Naive thymus-derived CD4-positive, alpha-beta T cell (primary cell): ENCODE measurements at regions not wholly inside any gene's neighbourhood (a gene's known extent, or its start where the extent isn't known, plus 50 kb on each side); places are given as distances from the start of the nearest gene placed in this dataset.

ENCODE experiments used
- ATAC-seq: fragments of 150-1000 bp; cut with Tn5 transposase; 2 replicates; pipeline ENCODE4 v1.10.0; 2021; ENCODE audit warnings: mild to moderate bottlenecking, moderate library complexity
- CTCF ChIA-PET: fragments of 350-600 bp; sonication (Branson Sonifier 250); formaldehyde crosslinking; loops from one replicate; lab custom pipeline; 2021; ENCODE audit warnings: antibody characterized with exemption; lab: Charles Lee
- POLR2A ChIA-PET: fragments of 350-600 bp; sonication (Branson Sonifier 250); formaldehyde crosslinking; loops from one replicate; lab custom pipeline; 2021; ENCODE audit warnings: antibody characterized with exemption, inconsistent platforms; lab: Charles Lee
- DNase-seq, 9 donors: peaks; one replicate each; pipeline versions ENCODE4 v3.0.0 to v3.0.0-alpha.2; 2020 to 2022; ENCODE audit warnings: mixed read lengths in 1 of 9
- H3K27ac ChIP-seq: one replicate; pipeline ENCODE4 v1.7.0; 2013; ENCODE audit warnings: mild to moderate bottlenecking, low read depth, low read length, moderate library complexity
- H3K27me3 ChIP-seq, 2 donors: one replicate each; pipeline ENCODE4 v1.7.0; 2013; ENCODE audit warnings: low read length in 2 of 2, mild to moderate bottlenecking in 2 of 2, moderate library complexity in 2 of 2; ENCODE audit not compliant: control insufficient read depth in 2 of 2, insufficient read depth in 2 of 2
- H3K36me3 ChIP-seq, 3 experiments: 1 replicate in 2 of 3; 2 replicates in 1 of 3; pipeline ENCODE4 v1.7.0; 2013; ENCODE audit warnings: low read length in 3 of 3, mild to moderate bottlenecking in 3 of 3, moderate library complexity in 1 of 3; ENCODE audit not compliant: insufficient read depth in 3 of 3, control insufficient read depth in 2 of 3
- H3K4me1 ChIP-seq, 2 donors: one replicate each; pipeline ENCODE4 v1.7.0; 2013; ENCODE audit warnings: low read length in 2 of 2, mild to moderate bottlenecking in 2 of 2, moderate library complexity in 1 of 2; ENCODE audit not compliant: control insufficient read depth in 2 of 2, insufficient read depth in 2 of 2
- H3K4me3 ChIP-seq: 2 replicates; pipeline ENCODE4 v1.7.0; 2013; ENCODE audit warnings: mild to moderate bottlenecking, low read length
- H3K9me3 ChIP-seq, 3 experiments: 1 replicate in 2 of 3; 2 replicates in 1 of 3; pipeline ENCODE4 v1.7.0; 2013; ENCODE audit warnings: low read length in 3 of 3; ENCODE audit not compliant: control insufficient read depth in 2 of 3
- H3K27ac Mint-ChIP-seq, 9 donors: one replicate each; pipeline ENCODE4 v1.8.0; 2020 to 2022; ENCODE audit warnings: mixed read lengths in 9 of 9, mild to moderate bottlenecking in 8 of 9, moderate library complexity in 5 of 9, inconsistent platforms in 2 of 9
- H3K27me3 Mint-ChIP-seq, 5 donors: one replicate each; pipeline ENCODE4 v1.8.0; 2021 to 2022; ENCODE audit warnings: mixed read lengths in 5 of 5, mild to moderate bottlenecking in 1 of 5
- H3K36me3 Mint-ChIP-seq, 5 donors: one replicate each; pipeline ENCODE4 v1.8.0; 2020 to 2022; ENCODE audit warnings: mixed read lengths in 5 of 5, mild to moderate bottlenecking in 3 of 5, inconsistent platforms in 1 of 5
- H3K4me1 Mint-ChIP-seq, 7 donors: one replicate each; pipeline ENCODE4 v1.8.0; 2020 to 2022; ENCODE audit warnings: mixed read lengths in 7 of 7, mild to moderate bottlenecking in 3 of 7, inconsistent platforms in 1 of 7
- H3K4me3 Mint-ChIP-seq, 10 donors: one replicate each; pipeline ENCODE4 v1.8.0; 2020 to 2022; ENCODE audit warnings: mild to moderate bottlenecking in 10 of 10, mixed read lengths in 10 of 10, moderate library complexity in 6 of 10, inconsistent platforms in 2 of 10
- H3K9me3 Mint-ChIP-seq, 11 donors: one replicate each; pipeline ENCODE4 v1.8.0; 2020 to 2022; ENCODE audit warnings: mixed read lengths in 11 of 11, mild to moderate bottlenecking in 4 of 11, inconsistent platforms in 1 of 11, moderate library complexity in 1 of 11
- intact Hi-C, 2 donors: fragments of 100-400 bp; cut with micrococcal nuclease; formaldehyde crosslinking; loops; one replicate each; pipeline ENCODE4 v1.15.1; 2023

- POLR2A ChIA-PET, result no interaction called here
- Mint-ChIP-seq H3K9me3 (peaks cover 0 to 4% (median 0%) of the 10 kb centered on the region in 11 donors), H3K36me3 (no peaks in the 10 kb centered on the region), H3K27ac (no peak overlapping the region), H3K27me3 (peaks cover 7 to 24% (median 18%) of the 10 kb centered on the region in 5 donors), H3K4me3 (no peak overlapping the region), H3K4me1 (no peaks in the 10 kb centered on the region)
- ATAC-seq (no peak), DNase-seq (no peak)
- H3K27ac ChIP-seq, result no peak overlapping the region
- H3K4me3 ChIP-seq, result no peak overlapping the region
- no peaks in the 10 kb centered on the region for H3K9me3 ChIP-seq
- H3K4me1 ChIP-seq, result no peaks in the 10 kb centered on the region
- CTCF ChIA-PET, result no interaction called here
- intact Hi-C loops, result no loop called here
- no peaks in the 10 kb centered on the region for H3K36me3 ChIP-seq
- no peaks in the 10 kb centered on the region for H3K27me3 ChIP-seq
Measured at GRCh38 chr6:99064834-99065233, 117.1 kb upstream of the FBXL4 start.

DNA sequence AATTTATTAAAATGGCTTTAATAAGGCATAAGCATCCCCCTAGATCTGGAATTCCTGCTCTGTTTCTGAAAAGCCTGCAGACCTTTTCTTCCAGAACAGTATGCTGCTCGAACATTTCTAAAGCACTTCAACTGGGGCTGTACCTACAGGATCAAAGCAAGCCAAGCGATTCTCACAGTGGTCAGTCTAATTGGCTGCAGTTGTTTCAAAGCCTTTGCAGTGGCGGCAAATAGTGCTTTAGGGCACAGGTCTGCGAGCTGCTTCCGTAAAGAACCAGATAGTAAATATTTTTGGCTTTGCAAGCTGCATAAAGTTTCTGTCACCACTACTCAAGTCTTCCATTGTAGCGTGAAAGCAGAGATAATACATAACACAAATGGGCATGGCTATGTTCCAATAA, 88.9 kb upstream of the FBXL4 start:
- intact Hi-C loops, result no loop called here
- Histone ChIP-seq H3K4me3 (no peak overlapping the region), H3K9me3 (no peaks in the 10 kb centered on the region), H3K27ac (no peak overlapping the region), H3K4me1 (no peaks in the 10 kb centered on the region), H3K27me3 (peaks cover 0 to 3% of the 10 kb centered on the region in 2 donors), H3K36me3 (no peaks in the 10 kb centered on the region)
- DNase-seq (no peak), ATAC-seq (no peak)
- Mint-ChIP-seq H3K36me3 (no peaks in the 10 kb centered on the region), H3K4me3 (no peak overlapping the region), H3K9me3 (peaks cover 0 to 1% (median 0%) of the 10 kb centered on the region in 11 donors), H3K4me1 (no peaks in the 10 kb centered on the region), H3K27ac (no peak overlapping the region), H3K27me3 (peaks cover 4 to 36% (median 21%) of the 10 kb centered on the region in 5 donors)
- CTCF ChIA-PET, result no interaction called here
- POLR2A ChIA-PET, result no interaction called here

GRCh38 chr6:99032396-99032795, 84.7 kb upstream of the FBXL4 start:
- no peak overlapping the region for H3K27ac Mint-ChIP-seq
- no peaks in the 10 kb centered on the region for H3K36me3 Mint-ChIP-seq
- POLR2A ChIA-PET, result no interaction called here

DNA sequence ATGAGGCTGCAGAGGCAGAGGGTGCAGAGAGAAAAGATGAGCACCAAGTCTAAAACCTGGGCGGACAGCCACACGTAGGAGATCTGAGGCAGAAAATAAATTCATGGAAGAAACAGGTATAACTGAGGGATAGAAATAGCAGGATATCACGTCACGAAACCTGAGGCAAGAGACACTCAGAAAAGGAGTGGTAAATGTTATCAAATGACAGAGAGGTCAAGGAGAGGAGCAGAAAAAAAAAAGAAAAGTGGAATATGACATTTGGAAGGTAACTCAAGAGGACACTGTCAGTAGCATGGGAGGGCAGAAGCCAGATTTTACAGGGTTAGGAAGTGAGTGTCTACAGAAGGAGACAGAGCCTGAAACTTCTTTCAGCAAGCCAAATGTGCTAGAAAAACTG, 84.2 kb upstream of the FBXL4 start:
- Mint-ChIP-seq H3K4me3 (no peak overlapping the region), H3K27me3 (peaks cover under 1 to 27% (median 18%) of the 10 kb centered on the region in 5 donors), H3K9me3 (peaks cover 0 to 8% (median under 1%) of the 10 kb centered on the region in 11 donors), H3K4me1 (no peaks in the 10 kb centered on the region), H3K36me3 (no peaks in the 10 kb centered on the region), H3K27ac (no peak overlapping the region)
- Histone ChIP-seq H3K4me1 (no peaks in the 10 kb centered on the region), H3K9me3 (peaks cover 0 to 4% (median 0%) of the 10 kb centered on the region in 3 experiments), H3K4me3 (no peak overlapping the region), H3K27ac (no peak overlapping the region), H3K27me3 (no peaks in the 10 kb centered on the region), H3K36me3 (no peaks in the 10 kb centered on the region)
- no peak for DNase-seq
- ChIA-PET CTCF (no interaction called here), POLR2A (no interaction called here)
- no peak for ATAC-seq
- intact Hi-C loops, result no loop called here

More at GRCh38 chr6:99032396-99032795, 84.7 kb upstream of the FBXL4 start:
- H3K4me1 ChIP-seq, result no peaks in the 10 kb centered on the region
- DNase-seq (no peak), ATAC-seq (no peak)
- H3K9me3 Mint-ChIP-seq, result peaks cover 0 to 5% (median 0%) of the 10 kb centered on the region in 11 donors
- H3K27me3 ChIP-seq, result no peaks in the 10 kb centered on the region
- peaks cover 2 to 30% (median 20%) of the 10 kb centered on the region in 5 donors for H3K27me3 Mint-ChIP-seq
- no peak overlapping the region for H3K27ac ChIP-seq
- H3K4me1 Mint-ChIP-seq, result no peaks in the 10 kb centered on the region
- H3K9me3 ChIP-seq, result peaks cover 0 to 2% (median 0%) of the 10 kb centered on the region in 3 experiments
- H3K36me3 ChIP-seq, result no peaks in the 10 kb centered on the region
- no peak overlapping the region for H3K4me3 ChIP-seq
- intact Hi-C loops, result no loop called here
- CTCF ChIA-PET, result no interaction called here
- H3K4me3 Mint-ChIP-seq, result no peak overlapping the region

- Histone ChIP-seq H3K27me3 (no peaks in the 10 kb centered on the region), H3K27ac (no peak overlapping the region), H3K36me3 (no peaks in the 10 kb centered on the region), H3K4me1 (no peaks in the 10 kb centered on the region), H3K9me3 (peaks cover 0 to 10% (median 0%) of the 10 kb centered on the region in 3 experiments), H3K4me3 (no peak overlapping the region)
- H3K9me3 Mint-ChIP-seq, result peaks cover 5 to 19% (median 11%) of the 10 kb centered on the region in 11 donors
- ChIA-PET CTCF (no interaction called here), POLR2A (no interaction called here)
- H3K27me3 Mint-ChIP-seq, result peaks cover 0 to 17% (median 8%) of the 10 kb centered on the region in 5 donors
- no peak overlapping the region for H3K4me3 Mint-ChIP-seq
- no peaks in the 10 kb centered on the region for H3K4me1 Mint-ChIP-seq
- peaks cover 0 to 7% (median 0%) of the 10 kb centered on the region in 5 donors for H3K36me3 Mint-ChIP-seq
- ATAC-seq (no peak), DNase-seq (no peak)
- intact Hi-C loops, result no loop called here
- H3K27ac Mint-ChIP-seq, result no peak overlapping the region
Measured at GRCh38 chr6:99030915-99031314, 83.2 kb upstream of the FBXL4 start.

DNA sequence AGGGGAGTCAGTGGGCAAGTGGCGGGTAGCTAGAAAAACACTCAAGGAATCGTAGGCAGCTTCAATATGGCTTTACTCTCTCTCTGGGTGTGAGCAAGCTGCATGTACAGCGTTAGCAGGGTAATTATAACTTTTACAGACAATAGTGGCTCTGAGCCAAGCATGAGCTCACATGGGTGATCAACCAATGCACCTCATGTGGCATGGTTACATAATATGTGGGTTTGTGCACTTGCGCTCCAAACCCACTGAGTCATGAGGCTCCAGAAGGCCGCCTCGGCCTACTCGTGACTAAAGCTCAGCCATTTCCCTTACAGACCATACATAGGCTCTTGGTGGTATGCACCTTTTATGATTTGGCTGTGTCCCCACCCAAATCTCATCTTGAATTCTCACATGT, 78.4 kb upstream of the FBXL4 start:
- peaks cover 7 to 29% (median 19%) of the 10 kb centered on the region in 11 donors for H3K9me3 Mint-ChIP-seq
- no peaks in the 10 kb centered on the region for H3K4me1 ChIP-seq

GRCh38 chr6:99024089-99024488, 76.3 kb upstream of the FBXL4 start:
- Histone ChIP-seq H3K9me3 (peaks cover 0 to 16% (median 0%) of the 10 kb centered on the region in 3 experiments), H3K27me3 (no peaks in the 10 kb centered on the region), H3K36me3 (no peaks in the 10 kb centered on the region), H3K4me1 (no peaks in the 10 kb centered on the region), H3K4me3 (no peak overlapping the region), H3K27ac (no peak overlapping the region)
- CTCF ChIA-PET, result no interaction called here
- Mint-ChIP-seq H3K9me3 (peaks cover 7 to 29% (median 19%) of the 10 kb centered on the region in 11 donors), H3K27ac (no peak overlapping the region), H3K27me3 (peaks cover 0 to 3% (median 0%) of the 10 kb centered on the region in 5 donors), H3K4me3 (no peak overlapping the region), H3K4me1 (no peaks in the 10 kb centered on the region), H3K36me3 (peaks cover 0 to 9% (median 0%) of the 10 kb centered on the region in 5 donors)
- intact Hi-C loops, result no loop called here
- POLR2A ChIA-PET, result no interaction called here
- no peak for DNase-seq
- no peak for ATAC-seq

More for the DNA sequence above, 78.4 kb upstream of the FBXL4 start:
- Histone ChIP-seq H3K27ac (no peak overlapping the region), H3K27me3 (no peaks in the 10 kb centered on the region), H3K36me3 (no peaks in the 10 kb centered on the region), H3K4me3 (no peak overlapping the region), H3K9me3 (peaks cover 0 to 16% (median 0%) of the 10 kb centered on the region in 3 experiments)
- peaks cover 0 to 9% (median 0%) of the 10 kb centered on the region in 5 donors for H3K36me3 Mint-ChIP-seq
- H3K4me3 Mint-ChIP-seq, result no peak overlapping the region
- peaks cover 0 to 4% (median 0%) of the 10 kb centered on the region in 5 donors for H3K27me3 Mint-ChIP-seq
- ATAC-seq (no peak), DNase-seq (peak in 1 of 9 donors; percentile 5)
- intact Hi-C loops, result no loop called here
- ChIA-PET CTCF (no interaction called here), POLR2A (no interaction called here)
- no peaks in the 10 kb centered on the region for H3K4me1 Mint-ChIP-seq
- no peak overlapping the region for H3K27ac Mint-ChIP-seq
